ENCODE measurements at regions not wholly inside any gene's neighbourhood (a gene's known extent, or its start where the extent isn't known, plus 50 kb on each side); places are given as distances from the start of the nearest gene placed in this dataset.

DNA sequence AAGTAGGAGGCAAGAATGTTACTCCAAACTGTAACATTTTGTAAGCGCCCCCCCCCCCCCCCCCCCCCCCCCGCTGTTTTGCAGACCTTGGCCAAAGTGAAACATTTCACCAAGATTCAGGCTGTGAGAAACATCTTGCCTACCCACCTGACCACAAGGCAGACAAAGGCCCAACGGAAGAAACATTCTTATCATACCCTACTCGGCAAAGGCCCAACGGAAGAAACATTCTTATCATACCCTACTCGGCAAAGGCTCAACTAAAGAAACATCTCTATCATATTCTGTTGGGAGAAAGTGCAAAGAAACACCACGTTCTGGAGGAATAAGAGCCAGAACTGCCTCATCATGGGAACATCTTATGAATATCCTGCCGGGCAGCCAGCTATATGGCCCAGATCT lies 117.1 kb downstream of the JRKL start:
- Histone ChIP-seq H3K36me3 (ENCODE audit: control insufficient read depth in 4 of 4, insufficient read depth in 3 of 4, low read depth in 1 of 4, low read length in 3 of 4) (no peaks in the 10 kb centered on the region), H3K27ac (ENCODE audit: low read depth in 1 of 2, low read length in 2 of 2) (no peak overlapping the region), H3K9me3 (ENCODE audit: control insufficient read depth in 4 of 4, low read length in 3 of 4) (no peaks in the 10 kb centered on the region), H3K27me3 (ENCODE audit: control insufficient read depth in 4 of 4, insufficient read depth in 4 of 4, low read length in 3 of 4) (peaks cover 0 to 3% (median 0%) of the 10 kb centered on the region in 4 donors), H3K4me3 (ENCODE audit: low read depth in 1 of 3, low read length in 3 of 3) (no peak overlapping the region), H3K9ac (ENCODE audit: low read depth in 1 of 2, low read length in 2 of 2) (no peak overlapping the region), H3K4me1 (ENCODE audit: control insufficient read depth in 4 of 4, insufficient read depth in 4 of 4, low read length in 3 of 4) (no peaks in the 10 kb centered on the region)
- WGBS = 64% methylated on average over 8 of the region's 8 CpGs
- TF ChIP-seq JUND (IDR thresholded peaks at IDR 0.05) (no peak), HNF4G (IDR thresholded peaks at IDR 0.05) (no peak), FOXA2 (IDR thresholded peaks at IDR 0.05) (no peak), FOXA1 (IDR thresholded peaks at IDR 0.05) (no peak), SP1 (IDR thresholded peaks at IDR 0.05) (no peak), NR2F2 (IDR thresholded peaks at IDR 0.05) (no peak)
- TF ChIP-seq, protein P1, sequence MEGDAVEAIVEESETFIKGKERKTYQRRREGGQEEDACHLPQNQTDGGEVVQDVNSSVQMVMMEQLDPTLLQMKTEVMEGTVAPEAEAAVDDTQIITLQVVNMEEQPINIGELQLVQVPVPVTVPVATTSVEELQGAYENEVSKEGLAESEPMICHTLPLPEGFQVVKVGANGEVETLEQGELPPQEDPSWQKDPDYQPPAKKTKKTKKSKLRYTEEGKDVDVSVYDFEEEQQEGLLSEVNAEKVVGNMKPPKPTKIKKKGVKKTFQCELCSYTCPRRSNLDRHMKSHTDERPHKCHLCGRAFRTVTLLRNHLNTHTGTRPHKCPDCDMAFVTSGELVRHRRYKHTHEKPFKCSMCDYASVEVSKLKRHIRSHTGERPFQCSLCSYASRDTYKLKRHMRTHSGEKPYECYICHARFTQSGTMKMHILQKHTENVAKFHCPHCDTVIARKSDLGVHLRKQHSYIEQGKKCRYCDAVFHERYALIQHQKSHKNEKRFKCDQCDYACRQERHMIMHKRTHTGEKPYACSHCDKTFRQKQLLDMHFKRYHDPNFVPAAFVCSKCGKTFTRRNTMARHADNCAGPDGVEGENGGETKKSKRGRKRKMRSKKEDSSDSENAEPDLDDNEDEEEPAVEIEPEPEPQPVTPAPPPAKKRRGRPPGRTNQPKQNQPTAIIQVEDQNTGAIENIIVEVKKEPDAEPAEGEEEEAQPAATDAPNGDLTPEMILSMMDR (IDR thresholded peaks at IDR 0.05; ENCODE audit: low read depth, low read length, missing input control) = no peak
- DNase-seq (ENCODE audit: low spot score) = no peak

DNA sequence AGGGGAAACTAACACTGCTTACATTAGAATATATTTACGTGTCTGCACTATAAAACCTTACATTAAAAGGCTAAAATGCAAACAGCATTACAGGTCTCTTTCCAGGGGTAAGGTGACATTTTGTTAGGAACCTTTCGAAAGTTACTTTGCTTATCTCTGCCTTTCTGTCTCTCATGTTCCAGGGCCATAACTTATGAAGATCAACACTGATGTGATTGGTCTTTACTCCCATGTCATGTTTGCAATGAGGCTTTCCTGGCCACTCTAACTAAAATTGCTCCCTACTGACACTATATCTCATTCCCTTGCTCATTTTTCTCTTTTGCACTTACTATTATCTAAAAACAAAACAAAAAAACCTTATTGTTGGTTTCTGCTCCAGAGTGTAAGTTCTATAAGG lies 119.0 kb downstream of the JRKL start:
- H3K4me1 ChIP-seq (ENCODE audit: control insufficient read depth in 4 of 4, insufficient read depth in 4 of 4, low read length in 3 of 4) = no peaks in the 10 kb centered on the region
- H3K27me3 ChIP-seq (ENCODE audit: control insufficient read depth in 4 of 4, insufficient read depth in 4 of 4, low read length in 3 of 4) = peaks cover 0 to 6% (median 0%) of the 10 kb centered on the region in 4 donors
- TF ChIP-seq, protein P2, sequence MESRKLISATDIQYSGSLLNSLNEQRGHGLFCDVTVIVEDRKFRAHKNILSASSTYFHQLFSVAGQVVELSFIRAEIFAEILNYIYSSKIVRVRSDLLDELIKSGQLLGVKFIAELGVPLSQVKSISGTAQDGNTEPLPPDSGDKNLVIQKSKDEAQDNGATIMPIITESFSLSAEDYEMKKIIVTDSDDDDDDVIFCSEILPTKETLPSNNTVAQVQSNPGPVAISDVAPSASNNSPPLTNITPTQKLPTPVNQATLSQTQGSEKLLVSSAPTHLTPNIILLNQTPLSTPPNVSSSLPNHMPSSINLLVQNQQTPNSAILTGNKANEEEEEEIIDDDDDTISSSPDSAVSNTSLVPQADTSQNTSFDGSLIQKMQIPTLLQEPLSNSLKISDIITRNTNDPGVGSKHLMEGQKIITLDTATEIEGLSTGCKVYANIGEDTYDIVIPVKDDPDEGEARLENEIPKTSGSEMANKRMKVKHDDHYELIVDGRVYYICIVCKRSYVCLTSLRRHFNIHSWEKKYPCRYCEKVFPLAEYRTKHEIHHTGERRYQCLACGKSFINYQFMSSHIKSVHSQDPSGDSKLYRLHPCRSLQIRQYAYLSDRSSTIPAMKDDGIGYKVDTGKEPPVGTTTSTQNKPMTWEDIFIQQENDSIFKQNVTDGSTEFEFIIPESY (IDR thresholded peaks at IDR 0.05) = no peak
- TF ChIP-seq HNF4G (IDR thresholded peaks at IDR 0.05) = no peak
- TF ChIP-seq EGR1 (IDR thresholded peaks at IDR 0.05; ENCODE audit: low read depth in 2 of 2) = no peak
- no peak for TF ChIP-seq FOXA2 (IDR thresholded peaks at IDR 0.05)
- TF ChIP-seq, protein P1 (IDR thresholded peaks at IDR 0.05; ENCODE audit: low read depth, low read length, missing input control) = no peak
- no peak for TF ChIP-seq YY1 (IDR thresholded peaks at IDR 0.05)
- TF ChIP-seq RXRA (IDR thresholded peaks at IDR 0.05) = no peak
- no peak for TF ChIP-seq FOXA1 (IDR thresholded peaks at IDR 0.05)
- TF ChIP-seq, protein P3, sequence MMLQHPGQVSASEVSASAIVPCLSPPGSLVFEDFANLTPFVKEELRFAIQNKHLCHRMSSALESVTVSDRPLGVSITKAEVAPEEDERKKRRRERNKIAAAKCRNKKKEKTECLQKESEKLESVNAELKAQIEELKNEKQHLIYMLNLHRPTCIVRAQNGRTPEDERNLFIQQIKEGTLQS (IDR thresholded peaks at IDR 0.05) = no peak
- no peak for TF ChIP-seq HNF4A (conservative IDR thresholded peaks at IDR 0.05)
- TF ChIP-seq, protein P4, sequence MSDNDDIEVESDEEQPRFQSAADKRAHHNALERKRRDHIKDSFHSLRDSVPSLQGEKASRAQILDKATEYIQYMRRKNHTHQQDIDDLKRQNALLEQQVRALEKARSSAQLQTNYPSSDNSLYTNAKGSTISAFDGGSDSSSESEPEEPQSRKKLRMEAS (IDR thresholded peaks at IDR 0.05) = no peak
- TF ChIP-seq GABPA (IDR thresholded peaks at IDR 0.05 in 1 of 2, conservative IDR thresholded peaks at IDR 0.05 in 1 of 2) = no peak
- no peak for TF ChIP-seq TAF1 (conservative IDR thresholded peaks at IDR 0.05)
- no peak for TF ChIP-seq RAD21 (IDR thresholded peaks at IDR 0.05)
- H3K36me3 ChIP-seq (ENCODE audit: control insufficient read depth in 4 of 4, insufficient read depth in 3 of 4, low read depth in 1 of 4, low read length in 3 of 4) = no peaks in the 10 kb centered on the region
- H3K9me3 ChIP-seq (ENCODE audit: control insufficient read depth in 4 of 4, low read length in 3 of 4) = no peaks in the 10 kb centered on the region
- no peak for DNase-seq (ENCODE audit: low spot score)
- H3K9ac ChIP-seq (ENCODE audit: low read depth in 1 of 2, low read length in 2 of 2) = no peak overlapping the region
- H3K4me3 ChIP-seq (ENCODE audit: low read depth in 1 of 3, low read length in 3 of 3) = no peak overlapping the region
- no peak overlapping the region for H3K27ac ChIP-seq (ENCODE audit: low read depth in 1 of 2, low read length in 2 of 2)
- 69% methylated on average over 2 of the region's 2 CpGs for WGBS
